Right ventricle myocardium inferior (tissue), 1 donor: ENCODE measurements at regions not wholly inside any gene's neighbourhood (a gene's known extent, or its start where the extent isn't known, plus 50 kb on each side); places are given as distances from the start of the nearest gene placed in this dataset. TPM values are rescaled to one million over a fixed set of nuclear protein-coding genes. Genes with fewer than 3 reads are reported as not detected.

Source experiments
- ATAC-seq: fragments of 200-7000 bp; cut with Tn5 transposase; one replicate; pipeline ENCODE4 v1.9.1; 2020; ENCODE audit warnings: mild to moderate bottlenecking, moderate library complexity
- DNase-seq: peaks from one replicate; pipeline ENCODE4 v3.0.0; 2021; ENCODE audit errors: missing footprints
- intact Hi-C: fragments of 100-400 bp; cut with DNase I; formaldehyde crosslinking; loops from one replicate; pipeline ENCODE4 v1.11.0; 2022
- microRNA-seq: library from miRNA; unstranded; fragments of <30 nt; microRNA quantifications from one replicate; pipeline ENCODE4 v1.2.0, GENCODE V29; 2020
- donor health status: DM: no; HTN: yes; CAD: no; lungs with severe emphysema.

DNA sequence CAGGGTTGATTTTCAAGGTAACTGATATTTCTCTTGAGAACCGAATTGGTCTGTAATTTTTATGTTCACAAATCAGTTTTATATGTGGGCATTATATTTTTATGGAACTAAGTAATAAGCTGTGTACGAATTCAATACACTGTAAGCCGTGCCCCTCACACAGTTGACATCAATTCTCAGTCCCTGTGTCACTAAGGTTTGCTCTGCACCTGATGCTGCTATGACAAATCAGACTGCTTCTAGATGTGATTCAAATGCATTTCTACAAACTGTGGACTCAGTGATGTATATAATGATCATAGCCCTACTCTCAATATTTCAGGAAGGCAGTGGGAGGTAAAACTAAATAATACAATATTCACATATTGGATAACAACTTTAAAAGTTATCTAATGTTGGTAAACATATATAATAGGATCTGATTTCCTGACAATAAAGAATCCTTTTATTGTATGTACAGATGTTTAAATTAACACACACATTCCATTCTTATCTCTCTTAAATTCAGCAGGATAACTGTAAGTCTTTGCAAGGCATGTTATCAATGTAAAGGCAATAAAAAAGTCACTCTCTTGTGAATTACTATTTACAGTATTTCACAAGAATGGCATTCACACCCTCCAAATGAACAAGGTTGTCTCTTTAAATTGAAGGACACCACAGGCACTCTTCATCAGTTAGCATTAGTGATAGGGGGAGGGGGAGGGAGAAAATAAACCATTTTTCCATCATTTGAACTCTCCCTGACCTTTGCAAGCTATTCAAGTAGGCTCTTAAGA lies 87.2 kb upstream of the SOX5 start:
- ATAC-seq (no peak), DNase-seq (no peak)
- intact Hi-C loops = no loop called here

DNA sequence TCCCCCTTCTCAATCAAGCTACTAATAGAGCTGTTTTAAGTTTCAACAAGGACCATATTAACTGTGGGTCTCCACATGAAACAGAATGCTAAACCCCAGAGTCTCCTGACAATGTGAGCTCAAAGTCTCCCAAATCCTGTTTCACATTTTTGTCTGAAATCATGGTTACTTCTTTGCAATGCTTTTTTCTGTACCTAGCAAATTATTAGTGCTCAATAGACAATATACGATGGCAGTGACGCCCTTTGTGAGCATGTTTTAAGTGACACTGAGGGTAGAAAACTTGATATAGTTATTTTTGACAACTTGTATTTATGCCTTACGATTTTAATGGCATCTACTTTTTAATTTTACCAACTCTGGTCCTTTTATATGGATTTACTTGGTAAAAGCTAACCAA lies 85.4 kb upstream of the SOX5 start:
- ATAC-seq (no peak), DNase-seq (no peak)
- intact Hi-C loops = no loop called here

DNA sequence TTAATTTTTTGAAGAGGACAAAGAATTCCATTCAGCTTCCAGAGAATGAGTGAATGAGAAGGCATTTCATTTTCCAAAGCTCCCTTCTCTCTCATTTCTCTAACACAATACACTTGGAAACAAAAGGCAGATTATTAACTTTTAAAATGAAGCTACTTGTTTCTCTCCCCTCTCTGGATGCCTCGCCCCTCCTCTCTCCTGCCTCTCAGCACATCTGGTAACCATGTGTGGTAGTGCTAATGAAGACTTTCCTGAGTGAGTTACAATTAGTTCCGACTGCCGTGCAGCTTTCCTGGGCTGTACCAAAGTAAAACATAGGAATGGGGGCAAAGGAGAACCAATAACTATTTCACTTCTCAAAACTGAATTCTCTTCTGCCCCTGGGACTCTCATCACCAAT lies 84.7 kb upstream of the SOX5 start:
- intact Hi-C loops = no loop called here
- no peak for DNase-seq
- no peak for ATAC-seq

DNA sequence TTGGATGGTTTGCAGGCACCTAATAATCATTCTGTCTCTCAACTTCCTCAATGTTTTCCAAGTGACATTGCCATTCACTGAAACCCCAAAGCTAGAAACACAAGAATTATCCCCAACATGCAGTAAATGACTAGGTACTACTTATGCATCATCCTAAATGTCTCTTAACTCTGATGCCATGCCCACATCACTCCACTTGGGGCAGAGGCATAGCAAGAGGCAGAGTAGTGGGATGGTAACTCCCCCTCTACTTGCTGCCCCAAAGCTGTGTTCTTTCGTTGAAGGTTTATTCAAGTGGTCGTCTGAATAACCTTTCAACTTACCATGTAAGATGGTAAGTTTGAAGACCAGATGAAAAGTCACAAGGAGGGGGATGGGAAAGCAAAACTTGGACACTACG lies 77.9 kb upstream of the SOX5 start:
- no peak for DNase-seq
- intact Hi-C loops = no loop called here
- ATAC-seq = no peak

DNA sequence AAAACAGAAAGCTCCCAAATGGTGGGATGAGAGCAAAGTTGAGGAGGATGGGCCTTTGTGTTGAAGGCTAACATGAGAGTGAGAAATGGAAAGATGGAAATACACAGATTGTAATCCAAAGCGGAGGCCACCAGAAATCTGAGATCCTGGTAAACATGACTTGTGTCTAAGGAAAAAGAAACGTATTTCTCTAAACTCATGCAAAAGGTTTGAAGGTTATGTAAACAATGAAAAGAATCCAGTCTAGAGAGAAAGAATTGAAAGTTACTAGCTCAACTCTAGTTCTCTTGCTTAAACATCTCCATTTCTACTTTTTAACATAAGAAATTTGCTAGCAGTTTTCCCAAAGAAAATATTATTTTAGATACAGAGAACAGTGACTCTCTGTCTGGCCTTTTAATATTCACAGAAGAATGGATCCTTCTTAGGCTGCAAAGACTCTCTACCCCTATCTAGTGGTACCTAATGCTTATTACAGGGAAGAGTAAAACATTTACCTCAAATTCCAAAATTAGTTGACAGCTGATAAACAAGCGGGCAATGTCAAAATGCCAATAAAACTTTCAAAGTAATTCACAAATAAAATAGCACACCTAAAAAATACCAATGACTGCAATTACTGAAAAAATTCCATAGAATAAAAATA lies 75.8 kb upstream of the SOX5 start:
- no peak for DNase-seq
- ATAC-seq = no peak
- intact Hi-C loops = no loop called here

GRCh38 chr12:24023081-24023480 lies 73.6 kb upstream of the SOX5 start:
- ATAC-seq (no peak), DNase-seq (no peak)
- intact Hi-C loops = no loop called here

DNA sequence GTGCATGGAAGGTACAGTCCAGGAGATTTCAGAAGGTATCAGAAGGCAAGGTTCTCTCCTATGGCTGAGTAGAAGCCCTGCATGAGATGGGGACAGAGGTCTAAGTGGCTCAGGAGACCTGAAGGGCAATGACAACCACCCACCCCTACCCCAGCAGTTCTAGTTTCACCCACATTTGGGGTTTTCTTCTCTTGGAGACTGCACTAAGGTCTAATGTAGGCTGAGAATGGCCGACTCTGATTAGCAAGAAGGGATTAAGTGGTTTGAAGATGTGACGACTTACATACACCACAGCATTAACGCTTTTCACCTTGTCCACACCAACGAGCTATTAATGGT lies 71.7 kb upstream of the SOX5 start:
- no peak for ATAC-seq
- intact Hi-C loops = no loop called here

GRCh38 chr12:24020397-24021163 lies 71.1 kb upstream of the SOX5 start:
- no peak for DNase-seq
- intact Hi-C loops = no loop called here
- no peak for ATAC-seq

More for the DNA sequence above, 71.7 kb upstream of the SOX5 start:
- no peak for DNase-seq

DNA sequence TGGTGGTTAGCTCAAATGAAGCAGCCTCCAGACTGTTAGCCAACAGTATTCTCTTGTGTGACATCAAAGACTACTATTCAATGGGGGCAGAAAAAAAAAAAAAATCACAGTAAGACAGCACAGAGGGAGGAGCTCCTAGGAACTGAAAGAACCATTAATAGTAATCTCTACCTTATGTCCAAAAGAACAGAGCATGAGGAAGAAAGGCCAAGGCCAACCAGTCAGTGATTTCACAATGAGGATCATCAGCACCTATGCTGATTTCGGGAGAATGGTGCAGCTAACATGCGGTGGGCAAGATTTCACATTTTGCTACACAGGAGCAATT lies 66.3 kb upstream of the SOX5 start:
- ATAC-seq (no peak), DNase-seq (no peak)
- intact Hi-C loops = no loop called here

GRCh38 chr12:24014915-24015832 lies 65.7 kb upstream of the SOX5 start:
- DNase-seq (no peak), ATAC-seq (no peak)
- intact Hi-C loops = no loop called here

DNA sequence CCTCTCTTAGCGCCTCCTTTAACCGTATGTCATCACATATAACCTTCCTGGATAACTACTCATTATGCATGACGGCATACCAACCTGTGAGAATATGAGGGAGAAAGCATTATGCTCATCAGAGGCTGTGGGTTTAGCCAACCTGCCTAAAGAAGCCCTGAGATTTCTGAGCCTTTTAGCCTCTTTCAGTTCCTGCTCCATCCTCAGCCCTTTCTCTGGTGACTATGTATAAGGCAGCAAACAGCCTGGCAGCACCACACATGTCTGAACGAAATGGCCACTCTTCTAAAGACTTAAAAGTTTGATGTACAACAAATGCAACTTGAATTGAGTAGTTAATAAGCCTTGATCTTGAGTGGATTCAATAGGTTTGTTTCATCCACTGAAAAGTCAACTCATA lies 64.8 kb upstream of the SOX5 start:
- intact Hi-C loops = no loop called here

DNA sequence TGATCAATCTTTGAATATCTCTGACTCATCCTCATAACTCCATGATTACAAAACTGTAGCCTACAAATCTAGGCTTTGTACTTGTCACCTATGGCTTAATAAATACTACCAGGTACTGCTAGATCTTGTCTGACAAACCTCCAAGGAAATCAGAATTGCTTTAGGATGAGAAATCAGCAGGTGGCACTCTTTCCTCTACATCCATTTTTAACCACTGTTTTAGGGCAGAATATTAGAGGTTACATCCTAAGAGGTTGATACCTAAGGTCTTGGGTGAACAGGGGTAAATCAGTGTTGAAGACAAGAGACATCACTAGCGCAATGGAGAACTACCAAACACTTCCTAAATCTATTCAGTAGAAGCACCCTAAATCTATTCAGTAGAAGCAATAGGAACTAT lies 63.1 kb upstream of the SOX5 start:
- ATAC-seq (no peak), DNase-seq (no peak)
- intact Hi-C loops = no loop called here

More for the DNA sequence above, 64.8 kb upstream of the SOX5 start:
- ATAC-seq (no peak), DNase-seq (no peak)

- ATAC-seq (no peak), DNase-seq (no peak)
- intact Hi-C loops = no loop called here
These were observed 62.5 kb upstream of the SOX5 start for GRCh38 chr12:24011927-24012507.

DNA sequence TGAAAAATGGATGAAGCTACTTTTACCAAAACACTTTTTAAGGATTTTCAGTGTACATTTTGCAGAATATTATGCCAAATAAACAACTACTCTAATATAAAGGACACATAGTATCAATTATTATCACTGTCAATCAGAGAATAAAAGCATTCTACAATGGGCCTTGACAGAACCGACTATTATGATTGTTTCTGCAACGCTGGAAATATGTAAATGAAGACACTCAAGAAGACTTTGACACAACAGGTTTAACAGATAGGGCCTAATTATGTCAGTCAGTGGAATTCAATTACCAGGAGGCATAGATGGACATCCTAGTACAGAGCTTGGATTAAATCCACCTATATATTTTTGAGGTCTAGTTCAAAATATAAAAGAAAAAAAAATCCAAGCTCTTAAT lies 58.7 kb upstream of the SOX5 start:
- ATAC-seq = no peak
- intact Hi-C loops = no loop called here
- DNase-seq = no peak

Small RNAs in the stretch of these regions (microRNA-seq; reads per million reads assigned to microRNA genes)
- gene MIR920 = not detected
